Adrenal gland (tissue), 5 donors: ENCODE measurements at regions not wholly inside any gene's neighbourhood (a gene's known extent, or its start where the extent isn't known, plus 50 kb on each side); places are given as distances from the start of the nearest gene placed in this dataset.

Source experiments
- CTCF ChIP-seq, 6 experiments: fragments of 450-650 bp in 4 of 6; fragments of 200-600 bp in 2 of 6; sonication (generic) in 1 of 6; IDR thresholded peaks; 1 replicate in 5 of 6; 2 replicates in 1 of 6; pipeline versions ENCODE4 v1.5.1 to v1.8.0; 2016 to 2021; ENCODE audit warnings: antibody characterized with exemption in 6 of 6, mild to moderate bottlenecking in 2 of 6, moderate library complexity in 1 of 6
- POLR2A ChIP-seq, 2 donors: fragments of 450-650 bp; IDR thresholded peaks; one replicate each; pipeline ENCODE4 v1.6.1; 2017; ENCODE audit warnings: antibody characterized with exemption in 2 of 2, mild to moderate bottlenecking in 2 of 2, moderate library complexity in 1 of 2
- donor health status: DM: no; HTN: no; CAD: no.

GRCh38 chr10:9860045-9860444 lies 1157.6 kb upstream of the CELF2 start:
- no peak for TF ChIP-seq POLR2A (IDR thresholded peaks at IDR 0.05)
- TF ChIP-seq CTCF (IDR thresholded peaks at IDR 0.05), result no peak
